Gastrocnemius medialis (tissue), 4 donors: ENCODE measurements at regions not wholly inside any gene's neighbourhood (a gene's known extent, or its start where the extent isn't known, plus 50 kb on each side); places are given as distances from the start of the nearest gene placed in this dataset.
"Not testable (repeated sequence)": the region's sequence is repeated elsewhere in the genome, so short reads cannot be mapped to it uniquely, and the experiment has no call there.

Experiments used
- ATAC-seq, 2 donors: fragments of 150-250 bp; one replicate each; pipeline ENCODE4 v1.9.1; 2016
- DNase-seq, 2 donors: peaks; one replicate each; pipeline ENCODE4 v3.0.0-alpha.2; 2019
- H3K27ac ChIP-seq, 4 donors: fragments of 200-600 bp; sonication (generic); 1 replicate in 1 of 4; 2 replicates in 3 of 4; pipeline ENCODE4 v1.5.1; 2016 to 2018; ENCODE audit warnings: mild to moderate bottlenecking in 2 of 4, moderate library complexity in 1 of 4
- H3K27me3 ChIP-seq, 3 donors: fragments of 200-600 bp; sonication (generic) in 2 of 3; 1 replicate in 1 of 3; 2 replicates in 2 of 3; pipeline versions ENCODE4 v1.5.1 to v1.6.0; 2016 to 2019; ENCODE audit warnings: mild to moderate bottlenecking in 1 of 3, moderate library complexity in 1 of 3
- H3K36me3 ChIP-seq, 2 donors: fragments of 200-600 bp; sonication (generic) in 1 of 2; one replicate each; pipeline ENCODE4 v1.5.1; 2017 to 2018
- H3K4me1 ChIP-seq, 2 donors: fragments of 200-600 bp; sonication (generic) in 1 of 2; one replicate each; pipeline ENCODE4 v1.5.1; 2016 to 2017; ENCODE audit warnings: mild to moderate bottlenecking in 2 of 2
- H3K4me3 ChIP-seq, 4 donors: fragments of 200-600 bp; sonication (generic) in 3 of 4; 1 replicate in 1 of 4; 2 replicates in 3 of 4; pipeline ENCODE4 v1.5.1; 2016 to 2019; ENCODE audit warnings: mild to moderate bottlenecking in 2 of 4
- H3K9me3 ChIP-seq, 3 donors: fragments of 200-600 bp; sonication (generic) in 2 of 3; 1 replicate in 1 of 3; 2 replicates in 2 of 3; pipeline ENCODE4 v1.5.1; 2016 to 2019
- POLR2A ChIP-seq, 2 donors: fragments of 450-650 bp; IDR thresholded peaks; one replicate each; pipeline ENCODE4 v1.6.1; 2017; ENCODE audit warnings: antibody characterized with exemption in 2 of 2, mild to moderate bottlenecking in 2 of 2, moderate library complexity in 2 of 2
- in situ Hi-C, 4 donors: fragments of 200-750 bp; cut with MboI; loops; one replicate each; pipeline versions ENCODE4 v1.15.0 to v1.8.0; 2017; ENCODE audit warnings: low sequenced_read_pairs in 4 of 4
- intact Hi-C: fragments of 100-400 bp; cut with DNase I; formaldehyde crosslinking; loops from one replicate; pipeline ENCODE4 v1.15.1; 2023; ENCODE audit warnings: low total_unique reads
- TF ChIP-seq, protein P1 (sequence below), 5 experiments: fragments of 450-650 bp in 3 of 5; fragments of 200-600 bp in 2 of 5; sonication (generic) in 2 of 5; IDR thresholded peaks in 4 of 5; conservative IDR thresholded peaks in 1 of 5; 1 replicate in 4 of 5; 2 replicates in 1 of 5; pipeline ENCODE4 v1.5.1; 2016 to 2019; ENCODE audit warnings: antibody characterized with exemption in 5 of 5, mild to moderate bottlenecking in 3 of 5, moderate library complexity in 3 of 5

- no peak for TF ChIP-seq POLR2A (IDR thresholded peaks at IDR 0.05)
- TF ChIP-seq, protein P1, sequence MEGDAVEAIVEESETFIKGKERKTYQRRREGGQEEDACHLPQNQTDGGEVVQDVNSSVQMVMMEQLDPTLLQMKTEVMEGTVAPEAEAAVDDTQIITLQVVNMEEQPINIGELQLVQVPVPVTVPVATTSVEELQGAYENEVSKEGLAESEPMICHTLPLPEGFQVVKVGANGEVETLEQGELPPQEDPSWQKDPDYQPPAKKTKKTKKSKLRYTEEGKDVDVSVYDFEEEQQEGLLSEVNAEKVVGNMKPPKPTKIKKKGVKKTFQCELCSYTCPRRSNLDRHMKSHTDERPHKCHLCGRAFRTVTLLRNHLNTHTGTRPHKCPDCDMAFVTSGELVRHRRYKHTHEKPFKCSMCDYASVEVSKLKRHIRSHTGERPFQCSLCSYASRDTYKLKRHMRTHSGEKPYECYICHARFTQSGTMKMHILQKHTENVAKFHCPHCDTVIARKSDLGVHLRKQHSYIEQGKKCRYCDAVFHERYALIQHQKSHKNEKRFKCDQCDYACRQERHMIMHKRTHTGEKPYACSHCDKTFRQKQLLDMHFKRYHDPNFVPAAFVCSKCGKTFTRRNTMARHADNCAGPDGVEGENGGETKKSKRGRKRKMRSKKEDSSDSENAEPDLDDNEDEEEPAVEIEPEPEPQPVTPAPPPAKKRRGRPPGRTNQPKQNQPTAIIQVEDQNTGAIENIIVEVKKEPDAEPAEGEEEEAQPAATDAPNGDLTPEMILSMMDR (IDR thresholded peaks at IDR 0.05 in 4 of 5, conservative IDR thresholded peaks at IDR 0.05 in 1 of 5), result no peak
- intact Hi-C loops, result no loop called here
Observed at GRCh38 chr13:54563286-54563685, 1534.7 kb downstream of the OLFM4 start.

GRCh38 chr13:54572037-54572436 lies 1543.4 kb downstream of the OLFM4 start:
- H3K4me1 ChIP-seq, H3K4me3 ChIP-seq, DNase-seq, ATAC-seq, H3K36me3 ChIP-seq, H3K27ac ChIP-seq, intact Hi-C loops, in situ Hi-C loops, H3K27me3 ChIP-seq, H3K9me3 ChIP-seq: not testable (repeated sequence)

More at GRCh38 chr13:54563286-54563685, 1534.7 kb downstream of the OLFM4 start:
- Histone ChIP-seq H3K36me3 (no peaks in the 10 kb centered on the region), H3K4me1 (no peaks in the 10 kb centered on the region), H3K27me3 (no peaks in the 10 kb centered on the region), H3K9me3 (no peaks in the 10 kb centered on the region), H3K4me3 (no peak overlapping the region), H3K27ac (no peak overlapping the region)
- ATAC-seq, result no peak
- no peak for DNase-seq
- in situ Hi-C loops, result no loop called here

GRCh38 chr13:54573186-54573585 lies 1544.6 kb downstream of the OLFM4 start:
- TF ChIP-seq, protein P1 (IDR thresholded peaks at IDR 0.05 in 4 of 5, conservative IDR thresholded peaks at IDR 0.05 in 1 of 5), result no peak
- no peak for TF ChIP-seq POLR2A (IDR thresholded peaks at IDR 0.05)
- Histone ChIP-seq H3K4me3 (no peak overlapping the region), H3K36me3 (no peaks in the 10 kb centered on the region), H3K27me3 (no peaks in the 10 kb centered on the region), H3K9me3 (no peaks in the 10 kb centered on the region), H3K4me1 (no peaks in the 10 kb centered on the region), H3K27ac (no peak overlapping the region)
- no peak for ATAC-seq
- in situ Hi-C loops, result no loop called here
- intact Hi-C loops, result no loop called here
- no peak for DNase-seq

GRCh38 chr13:54574791-54575190 lies 1546.2 kb downstream of the OLFM4 start:
- Histone ChIP-seq H3K27ac (no peak overlapping the region), H3K27me3 (no peaks in the 10 kb centered on the region), H3K4me3 (no peak overlapping the region), H3K9me3 (no peaks in the 10 kb centered on the region), H3K4me1 (no peaks in the 10 kb centered on the region), H3K36me3 (no peaks in the 10 kb centered on the region)
- in situ Hi-C loops, result no loop called here
- no peak for DNase-seq
- intact Hi-C loops, result no loop called here
- no peak for ATAC-seq
- TF ChIP-seq, protein P1 (IDR thresholded peaks at IDR 0.05 in 4 of 5, conservative IDR thresholded peaks at IDR 0.05 in 1 of 5), result no peak
- TF ChIP-seq POLR2A (IDR thresholded peaks at IDR 0.05), result no peak

GRCh38 chr13:54591540-54591939 lies 1562.9 kb downstream of the OLFM4 start:
- Histone ChIP-seq H3K27me3 (no peaks in the 10 kb centered on the region), H3K27ac (no peak overlapping the region), H3K4me1 (no peaks in the 10 kb centered on the region), H3K9me3 (no peaks in the 10 kb centered on the region), H3K4me3 (no peak overlapping the region), H3K36me3 (no peaks in the 10 kb centered on the region)
- in situ Hi-C loops, result no loop called here
- intact Hi-C loops, result no loop called here
- DNase-seq (no peak), ATAC-seq (no peak)
- TF ChIP-seq, protein P1 (IDR thresholded peaks at IDR 0.05 in 4 of 5, conservative IDR thresholded peaks at IDR 0.05 in 1 of 5), result no peak
- TF ChIP-seq POLR2A (IDR thresholded peaks at IDR 0.05), result no peak
